ENCODE measurements at regions not wholly inside any gene's neighbourhood (a gene's known extent, or its start where the extent isn't known, plus 50 kb on each side); places are given as distances from the start of the nearest gene placed in this dataset.

GRCh38 chr1:59150577-59151386 lies 146.1 kb upstream of the FGGY start:
- Histone ChIP-seq H3K4me3 (ENCODE audit: severe bottlenecking) (no peak overlapping the region), H3K4me1 (ENCODE audit: insufficient read depth, poor library complexity, severe bottlenecking) (peaks cover 27% of the 10 kb centered on the region), H3K36me3 (ENCODE audit: low read depth) (no peaks in the 10 kb centered on the region), H3K27ac (ENCODE audit: poor library complexity, severe bottlenecking) (peak overlapping the region; percentile 85), H3K9me3 (ENCODE audit: severe bottlenecking) (no peaks in the 10 kb centered on the region), H3K27me3 (ENCODE audit: insufficient read depth, poor library complexity, severe bottlenecking) (no peaks in the 10 kb centered on the region)
- ATAC-seq (ENCODE audit: low read depth) (peak; percentile 98), DNase-seq (ENCODE audit: low spot score) (peak; percentile 97)
- TF ChIP-seq CTCF (IDR thresholded peaks at IDR 0.05; ENCODE audit: poor library complexity, severe bottlenecking), result no peak

- Histone ChIP-seq H3K27ac (ENCODE audit: poor library complexity, severe bottlenecking) (peak overlapping the region; percentile 85), H3K4me1 (ENCODE audit: insufficient read depth, poor library complexity, severe bottlenecking) (peaks cover 22% of the 10 kb centered on the region), H3K4me3 (ENCODE audit: severe bottlenecking) (no peak overlapping the region), H3K27me3 (ENCODE audit: insufficient read depth, poor library complexity, severe bottlenecking) (no peaks in the 10 kb centered on the region), H3K9me3 (ENCODE audit: severe bottlenecking) (no peaks in the 10 kb centered on the region), H3K36me3 (ENCODE audit: low read depth) (no peaks in the 10 kb centered on the region)
- no peak for DNase-seq (ENCODE audit: low spot score)
- ATAC-seq (ENCODE audit: low read depth), result no peak; the same call in 2 of the 3 replicates
- no peak for TF ChIP-seq CTCF (IDR thresholded peaks at IDR 0.05; ENCODE audit: poor library complexity, severe bottlenecking)
These were observed 145.5 kb upstream of the FGGY start for GRCh38 chr1:59151387-59151761.

- no peaks in the 10 kb centered on the region for H3K9me3 ChIP-seq (ENCODE audit: severe bottlenecking)
- H3K27me3 ChIP-seq (ENCODE audit: insufficient read depth, poor library complexity, severe bottlenecking), result no peaks in the 10 kb centered on the region
- H3K4me3 ChIP-seq (ENCODE audit: severe bottlenecking), result no peak overlapping the region
- H3K27ac ChIP-seq (ENCODE audit: poor library complexity, severe bottlenecking), result peak overlapping the region; percentile 85
- DNase-seq (ENCODE audit: low spot score) (no peak), ATAC-seq (ENCODE audit: low read depth) (no peak)
- H3K4me1 ChIP-seq (ENCODE audit: insufficient read depth, poor library complexity, severe bottlenecking), result peaks cover 24% of the 10 kb centered on the region
- H3K36me3 ChIP-seq (ENCODE audit: low read depth), result no peaks in the 10 kb centered on the region
- TF ChIP-seq CTCF (IDR thresholded peaks at IDR 0.05; ENCODE audit: poor library complexity, severe bottlenecking), result no peak
These were observed 145.0 kb upstream of the FGGY start for GRCh38 chr1:59151860-59152259.

- Histone ChIP-seq H3K4me1 (ENCODE audit: insufficient read depth, poor library complexity, severe bottlenecking) (peaks cover 25% of the 10 kb centered on the region), H3K36me3 (ENCODE audit: low read depth) (no peaks in the 10 kb centered on the region), H3K27ac (ENCODE audit: poor library complexity, severe bottlenecking) (peak overlapping the region; percentile 85), H3K27me3 (ENCODE audit: insufficient read depth, poor library complexity, severe bottlenecking) (no peaks in the 10 kb centered on the region), H3K9me3 (ENCODE audit: severe bottlenecking) (no peaks in the 10 kb centered on the region), H3K4me3 (ENCODE audit: severe bottlenecking) (no peak overlapping the region)
- TF ChIP-seq CTCF (IDR thresholded peaks at IDR 0.05; ENCODE audit: poor library complexity, severe bottlenecking), result no peak
- ATAC-seq (ENCODE audit: low read depth), result no peak
- DNase-seq (ENCODE audit: low spot score), result no peak
These were observed 144.4 kb upstream of the FGGY start for GRCh38 chr1:59152511-59152910.

- H3K27me3 ChIP-seq (ENCODE audit: insufficient read depth, poor library complexity, severe bottlenecking), result no peaks in the 10 kb centered on the region
- no peaks in the 10 kb centered on the region for H3K36me3 ChIP-seq (ENCODE audit: low read depth)
- peaks cover 22% of the 10 kb centered on the region for H3K4me1 ChIP-seq (ENCODE audit: insufficient read depth, poor library complexity, severe bottlenecking)
- no peak overlapping the region for H3K27ac ChIP-seq (ENCODE audit: poor library complexity, severe bottlenecking)
- DNase-seq (ENCODE audit: low spot score), result no peak
- ATAC-seq (ENCODE audit: low read depth), result no peak
- H3K9me3 ChIP-seq (ENCODE audit: severe bottlenecking), result peaks cover 5% of the 10 kb centered on the region
- TF ChIP-seq CTCF (IDR thresholded peaks at IDR 0.05; ENCODE audit: poor library complexity, severe bottlenecking), result no peak
- H3K4me3 ChIP-seq (ENCODE audit: severe bottlenecking), result no peak overlapping the region
These were observed 142.5 kb upstream of the FGGY start for GRCh38 chr1:59154401-59154800.
